K562 (cell line): ENCODE measurements at regions not wholly inside any gene's neighbourhood (a gene's known extent, or its start where the extent isn't known, plus 50 kb on each side); places are given as distances from the start of the nearest gene placed in this dataset.

Experiments used
- ATAC-seq: fragments of 200-7000 bp; cut with Tn5 transposase; 3 replicates; pipeline ENCODE4 v1.9.1; 2020; ENCODE audit warnings: moderate library complexity
- BruUV-seq: library from RNA; stranded (reverse); fragments of 400-500 nt; replicated peaks from 2 replicates; lab custom pipeline; 2021; lab: Mats Ljungman, UMichigan
- CTCF ChIA-PET: fragments of 300-600 bp; formaldehyde crosslinking; extraction: SDS; loops from one replicate; lab custom pipeline; 2021; ENCODE audit warnings: low intra/inter-chr PET ratio; lab: Yijun Ruan, JAX
- POLR2A ChIA-PET: fragments of 300-600, 350-650 bp; sonication (Branson Sonifier 250); formaldehyde crosslinking; extraction: SDS; loops from one replicate; lab custom pipeline; 2021; ENCODE audit warnings: antibody characterized with exemption, inconsistent platforms; lab: Yijun Ruan, JAX
- DNase-seq, 4 experiments: peaks; one replicate each; pipeline versions ENCODE4 v3.0.0 to v3.0.0-alpha.2; 2011 to 2018; ENCODE audit warnings: low spot score in 3 of 4, mixed read lengths in 3 of 4; ENCODE audit errors: extremely low read depth in 1 of 4
- FAIRE-seq: peaks from 2 replicates; lab custom pipeline; 2011; peaks lifted over from hg19 to GRCh38; lab: Jason Lieb, UNC
- H2AFZ ChIP-seq: 2 replicates; pipeline ENCODE4 v1.6.0; 2011; ENCODE audit warnings: low read depth, low read length, control low read depth, inconsistent platforms
- H3K27ac ChIP-seq: fragments of 200-600 bp; 3 replicates; pipeline ENCODE4 v1.8.0; 2011; ENCODE audit warnings: low read depth, mild to moderate bottlenecking, control low read depth, inconsistent platforms, low read length, moderate library complexity, mixed read lengths; ENCODE audit errors: extremely low read depth
- H3K27me3 ChIP-seq, 2 experiments: fragments of 300-600 bp in 1 of 2; 2 replicates in 1 of 2; 3 replicates in 1 of 2; pipeline versions ENCODE4 v1.6.0 to v1.8.0; 2011; ENCODE audit warnings: inconsistent platforms in 2 of 2, low read length in 2 of 2, mild to moderate bottlenecking in 1 of 2, mixed read lengths in 1 of 2, moderate library complexity in 1 of 2; ENCODE audit not compliant: control insufficient read depth in 2 of 2, insufficient read depth in 2 of 2
- H3K36me3 ChIP-seq: fragments of 300-600 bp; 3 replicates; pipeline ENCODE4 v1.8.0; 2011; ENCODE audit warnings: mild to moderate bottlenecking, low read length, inconsistent platforms; ENCODE audit not compliant: control insufficient read depth, insufficient read depth
- H3K4me1 ChIP-seq, 2 experiments: fragments of 200-600 bp in 1 of 2; replicated peaks in 1 of 2; 2 replicates in 1 of 2; 3 replicates in 1 of 2; pipeline versions ENCODE4 v1.5.1 to v1.8.0; 2011; ENCODE audit warnings: inconsistent platforms in 2 of 2, low read length in 2 of 2, mild to moderate bottlenecking in 1 of 2, mixed read lengths in 1 of 2, moderate library complexity in 1 of 2; ENCODE audit not compliant: control insufficient read depth in 2 of 2, insufficient read depth in 2 of 2
- H3K4me2 ChIP-seq: 2 replicates; pipeline ENCODE4 v1.6.1; 2011; ENCODE audit warnings: low read length, control low read depth, inconsistent platforms, mixed read lengths; ENCODE audit not compliant: insufficient read depth
- H3K4me3 ChIP-seq: fragments of 200-600 bp; sonication (generic), shearing (Covaris generic); 2 replicates; pipeline ENCODE4 v1.5.1; 2016; ENCODE audit warnings: control low read depth, inconsistent platforms
- H3K79me2 ChIP-seq: fragments of 200-600 bp; 3 replicates; pipeline ENCODE4 v1.8.0; 2011; ENCODE audit warnings: low read length, inconsistent platforms; ENCODE audit not compliant: control insufficient read depth, insufficient read depth
- H3K9ac ChIP-seq, 2 experiments: 2 replicates each; pipeline versions ENCODE4 v1.6.0 to v1.6.1; 2011; ENCODE audit warnings: low read depth in 2 of 2, low read length in 2 of 2, control low read depth in 1 of 2, inconsistent platforms in 1 of 2, mild to moderate bottlenecking in 1 of 2, mixed read lengths in 1 of 2; ENCODE audit not compliant: insufficient read depth in 1 of 2
- H3K9me1 ChIP-seq: one replicate; pipeline ENCODE4 v1.6.0; 2011; ENCODE audit warnings: inconsistent platforms, mild to moderate bottlenecking, low read length, moderate library complexity; ENCODE audit not compliant: control insufficient read depth, insufficient read depth
- H3K9me3 ChIP-seq: replicated peaks from 2 replicates; pipeline ENCODE4 v1.5.1; 2011; ENCODE audit warnings: low read depth, low read length, inconsistent platforms; ENCODE audit not compliant: control insufficient read depth, insufficient read depth
- H4K20me1 ChIP-seq: replicated peaks from 2 replicates; pipeline ENCODE4 v1.6.1; 2011; ENCODE audit warnings: low read length, inconsistent platforms, mixed read lengths; ENCODE audit not compliant: control insufficient read depth, insufficient read depth
- ELF1 ChIP-seq: fragments of 200-800 bp; sonication (Bioruptor generic); IDR thresholded peaks from 2 replicates; pipeline ENCODE4 v1.6.1; 2016; ENCODE audit warnings: missing genetic modification characterization, missing compliant biosample characterization
- ETS2 ChIP-seq: IDR thresholded peaks from 2 replicates; pipeline ENCODE4 v1.6.1; 2016; ENCODE audit warnings: borderline replicate concordance, missing genetic modification characterization, mild to moderate bottlenecking, moderate library complexity, missing compliant biosample characterization; ENCODE audit not compliant: poor library complexity, severe bottlenecking
- FOS ChIP-seq: IDR thresholded peaks from 3 replicates; pipeline ENCODE4 v1.6.1; 2011; ENCODE audit not compliant: insufficient read length; ENCODE audit errors: extremely low read depth
- HDAC1 ChIP-seq, 2 experiments: fragments of 450-650 bp; IDR thresholded peaks; 2 replicates each; pipeline ENCODE4 v1.6.1; 2016 to 2017; ENCODE audit warnings: inconsistent platforms in 1 of 2, mild to moderate bottlenecking in 1 of 2, moderate library complexity in 1 of 2
- KDM4B ChIP-seq, 2 experiments: fragments of 450-650 bp in 1 of 2; sonication (generic) in 1 of 2; IDR thresholded peaks; 2 replicates each; pipeline ENCODE4 v1.6.1; 2016 to 2017; ENCODE audit warnings: borderline replicate concordance in 2 of 2, antibody characterized with exemption in 1 of 2, low read depth in 1 of 2, mild to moderate bottlenecking in 1 of 2
- KLF1 ChIP-seq: fragments of 450-650 bp; IDR thresholded peaks from 2 replicates; pipeline ENCODE4 v1.6.1; 2016; ENCODE audit warnings: missing genetic modification characterization, missing compliant biosample characterization
- NFE2L1 ChIP-seq: fragments of 450-650 bp; IDR thresholded peaks from 2 replicates; pipeline ENCODE4 v1.6.1; 2016; ENCODE audit warnings: missing genetic modification characterization, low read depth, mild to moderate bottlenecking, missing compliant biosample characterization, moderate library complexity, borderline replicate concordance
- NONO ChIP-seq, 2 experiments: fragments of 200-400 bp in 1 of 2; fragments of 450-650 bp in 1 of 2; formaldehyde crosslinking in 1 of 2; IDR thresholded peaks; 2 replicates each; pipeline ENCODE4 v1.6.1; 2017; ENCODE audit warnings: low read depth in 2 of 2, mild to moderate bottlenecking in 2 of 2, moderate library complexity in 2 of 2, low read length in 1 of 2
- NR2F6 ChIP-seq: fragments of 450-650 bp; formaldehyde crosslinking; IDR thresholded peaks from 2 replicates; pipeline ENCODE4 v1.4.0; 2020; ENCODE audit warnings: mild to moderate bottlenecking
- PHB2 ChIP-seq: fragments of 450-650 bp; IDR thresholded peaks from 2 replicates; pipeline ENCODE4 v1.6.1; 2017; ENCODE audit warnings: low read depth
- RBM15 ChIP-seq: fragments of 200-400 bp; formaldehyde crosslinking; IDR thresholded peaks from 2 replicates; pipeline ENCODE4 v1.6.1; 2018; ENCODE audit warnings: mild to moderate bottlenecking, low read length, moderate library complexity; ENCODE audit not compliant: insufficient read depth
- SAFB2 ChIP-seq: fragments of 200-400 bp; formaldehyde crosslinking; IDR thresholded peaks from 2 replicates; pipeline ENCODE4 v1.6.1; 2018; ENCODE audit warnings: borderline replicate concordance, low read length, low read depth, moderate library complexity; ENCODE audit not compliant: severe bottlenecking
- SMARCA4 ChIP-seq: fragments of 450-650 bp; IDR thresholded peaks from 2 replicates; pipeline ENCODE4 v1.6.1; 2016
- TBL1XR1 ChIP-seq, 2 experiments: IDR thresholded peaks; 2 replicates each; pipeline ENCODE4 v1.6.1; 2012; ENCODE audit warnings: improper control_type of control experiment in 2 of 2, low read length in 2 of 2, mild to moderate bottlenecking in 1 of 2
- WGBS: fragments of 100-300 bp; shearing (Covaris generic); methylation state at CpG from one replicate; pipeline ENCODE4 v1.1.6; 2016; ENCODE audit warnings: low coverage, mixed read lengths; ENCODE audit not compliant: insufficient coverage; ENCODE audit errors: missing lambda C conversion rate; 5-methylcytosine and 5-hydroxymethylcytosine counted together
- in situ Hi-C: fragments of 300-500 bp; cut with MboI; formaldehyde crosslinking; loops from 4 replicates; pipeline ENCODE4 v1.15.0; 2018; ENCODE audit warnings: inconsistent platforms, mixed read lengths
- intact Hi-C: fragments of 100-400 bp; cut with micrococcal nuclease; formaldehyde crosslinking; loops from 2 replicates; pipeline ENCODE4 v1.14.2; 2022
- TF ChIP-seq, protein P1 (sequence below): fragments of 150-350 bp; conservative IDR thresholded peaks from 2 replicates; pipeline ENCODE4 v1.6.1; 2014; ENCODE audit warnings: low read length
- TF ChIP-seq, protein P2 (sequence below): fragments of 250-450 bp; sonication (Bioruptor Pico); IDR thresholded peaks from 2 replicates; pipeline ENCODE4 v1.8.0; 2021; ENCODE audit warnings: mild to moderate bottlenecking, moderate library complexity

DNA sequence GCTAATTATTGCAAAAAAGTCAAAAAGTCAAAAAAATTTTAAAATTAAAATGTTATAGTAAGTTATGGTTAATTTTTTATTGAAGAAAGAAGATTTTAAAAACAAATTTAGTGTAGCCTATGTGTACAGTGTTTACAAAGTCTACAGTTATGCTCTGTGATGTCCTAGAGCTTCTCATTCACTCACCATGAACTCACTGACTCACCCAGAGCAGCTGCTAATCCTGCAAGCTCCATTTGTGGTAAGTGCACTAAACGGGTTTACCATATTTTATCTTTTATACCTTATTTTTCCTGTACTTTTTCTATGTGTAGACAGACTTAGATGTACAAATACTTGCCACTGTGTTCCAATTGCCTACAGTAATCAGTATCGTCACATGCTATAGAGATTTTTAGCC lies 788.2 kb downstream of the DSC3 start:
- in situ Hi-C loops: no loop called here
- H3K79me2 ChIP-seq: no peaks in the 10 kb centered on the region
- DNase-seq (no peak), ATAC-seq (no peak), FAIRE-seq (no peak)
- H4K20me1 ChIP-seq: no peaks in the 10 kb centered on the region
- BruUV-seq: no TSS peak
- H2AFZ ChIP-seq: no peak overlapping the region
- H3K9ac ChIP-seq: no peak overlapping the region
- no peaks in the 10 kb centered on the region for H3K9me3 ChIP-seq
- intact Hi-C loops: no loop called here
- no peaks in the 10 kb centered on the region for H3K27me3 ChIP-seq
- no peak overlapping the region for H3K4me2 ChIP-seq
- H3K4me1 ChIP-seq: no peaks in the 10 kb centered on the region
- CTCF ChIA-PET: no interaction called here
- H3K36me3 ChIP-seq: no peaks in the 10 kb centered on the region
- TF ChIP-seq NR2F6 (CRISPR knock-in tag): no peak
- TF ChIP-seq, protein P1, sequence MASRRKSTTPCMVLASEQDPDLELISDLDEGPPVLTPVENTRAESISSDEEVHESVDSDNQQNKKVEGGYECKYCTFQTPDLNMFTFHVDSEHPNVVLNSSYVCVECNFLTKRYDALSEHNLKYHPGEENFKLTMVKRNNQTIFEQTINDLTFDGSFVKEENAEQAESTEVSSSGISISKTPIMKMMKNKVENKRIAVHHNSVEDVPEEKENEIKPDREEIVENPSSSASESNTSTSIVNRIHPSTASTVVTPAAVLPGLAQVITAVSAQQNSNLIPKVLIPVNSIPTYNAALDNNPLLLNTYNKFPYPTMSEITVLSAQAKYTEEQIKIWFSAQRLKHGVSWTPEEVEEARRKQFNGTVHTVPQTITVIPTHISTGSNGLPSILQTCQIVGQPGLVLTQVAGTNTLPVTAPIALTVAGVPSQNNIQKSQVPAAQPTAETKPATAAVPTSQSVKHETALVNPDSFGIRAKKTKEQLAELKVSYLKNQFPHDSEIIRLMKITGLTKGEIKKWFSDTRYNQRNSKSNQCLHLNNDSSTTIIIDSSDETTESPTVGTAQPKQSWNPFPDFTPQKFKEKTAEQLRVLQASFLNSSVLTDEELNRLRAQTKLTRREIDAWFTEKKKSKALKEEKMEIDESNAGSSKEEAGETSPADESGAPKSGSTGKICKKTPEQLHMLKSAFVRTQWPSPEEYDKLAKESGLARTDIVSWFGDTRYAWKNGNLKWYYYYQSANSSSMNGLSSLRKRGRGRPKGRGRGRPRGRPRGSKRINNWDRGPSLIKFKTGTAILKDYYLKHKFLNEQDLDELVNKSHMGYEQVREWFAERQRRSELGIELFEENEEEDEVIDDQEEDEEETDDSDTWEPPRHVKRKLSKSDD: no peak
- TF ChIP-seq ETS2 (tag): no peak
- no peak for TF ChIP-seq NONO (IDR thresholded peaks at IDR 0.05; ENCODE audit: low read depth in 2 of 2, low read length in 1 of 2)
- TF ChIP-seq KDM4B (IDR thresholded peaks at IDR 0.05; ENCODE audit: borderline replicate concordance in 2 of 2, low read depth in 1 of 2): no peak
- no peak for TF ChIP-seq TBL1XR1 (IDR thresholded peaks at IDR 0.05; ENCODE audit: low read length in 2 of 2)
- TF ChIP-seq PHB2: no peak
- TF ChIP-seq RBM15: no peak
- no peak for TF ChIP-seq SMARCA4
- TF ChIP-seq, protein P2, sequence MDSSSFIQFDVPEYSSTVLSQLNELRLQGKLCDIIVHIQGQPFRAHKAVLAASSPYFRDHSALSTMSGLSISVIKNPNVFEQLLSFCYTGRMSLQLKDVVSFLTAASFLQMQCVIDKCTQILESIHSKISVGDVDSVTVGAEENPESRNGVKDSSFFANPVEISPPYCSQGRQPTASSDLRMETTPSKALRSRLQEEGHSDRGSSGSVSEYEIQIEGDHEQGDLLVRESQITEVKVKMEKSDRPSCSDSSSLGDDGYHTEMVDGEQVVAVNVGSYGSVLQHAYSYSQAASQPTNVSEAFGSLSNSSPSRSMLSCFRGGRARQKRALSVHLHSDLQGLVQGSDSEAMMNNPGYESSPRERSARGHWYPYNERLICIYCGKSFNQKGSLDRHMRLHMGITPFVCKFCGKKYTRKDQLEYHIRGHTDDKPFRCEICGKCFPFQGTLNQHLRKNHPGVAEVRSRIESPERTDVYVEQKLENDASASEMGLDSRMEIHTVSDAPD (CRISPR knock-in tag): no peak
- TF ChIP-seq NFE2L1 (tag): no peak
- TF ChIP-seq SAFB2: no peak
- TF ChIP-seq HDAC1 (IDR thresholded peaks at IDR 0.05): no peak
- no peak for TF ChIP-seq FOS
- no peak for TF ChIP-seq KLF1
- TF ChIP-seq ELF1: no peak
- TF ChIP-seq, all 486 proteins: peak for 0
- Histone ChIP-seq H3K4me3 (no peak overlapping the region), H3K27ac (no peak overlapping the region), H3K9me1 (no peaks in the 10 kb centered on the region)
- 0% methylated on average over 2 of the region's 2 CpGs for WGBS
- POLR2A ChIA-PET: no interaction called here
